Immature natural killer cell (primary cell): ENCODE measurements at regions not wholly inside any gene's neighbourhood (a gene's known extent, or its start where the extent isn't known, plus 50 kb on each side); places are given as distances from the start of the nearest gene placed in this dataset.

Experiments
- DNase-seq, 3 donors: peaks; one replicate each; pipeline ENCODE4 v3.0.0; 2022; ENCODE audit warnings: mixed read lengths in 1 of 3
- H3K27ac Mint-ChIP-seq, 6 donors: one replicate each; pipeline ENCODE4 v1.8.0; 2020; ENCODE audit warnings: mixed read lengths in 6 of 6, mild to moderate bottlenecking in 5 of 6, inconsistent platforms in 4 of 6, moderate library complexity in 3 of 6
- H3K27me3 Mint-ChIP-seq, 3 donors: one replicate each; pipeline ENCODE4 v1.8.0; 2020 to 2021; ENCODE audit warnings: low read depth in 3 of 3, mild to moderate bottlenecking in 3 of 3, mixed read lengths in 3 of 3, moderate library complexity in 3 of 3, inconsistent platforms in 1 of 3
- H3K36me3 Mint-ChIP-seq, 3 donors: one replicate each; pipeline ENCODE4 v1.8.0; 2020; ENCODE audit warnings: mixed read lengths in 3 of 3, inconsistent platforms in 2 of 3, mild to moderate bottlenecking in 2 of 3
- H3K4me1 Mint-ChIP-seq, 2 donors: one replicate each; pipeline ENCODE4 v1.8.0; 2020; ENCODE audit warnings: inconsistent platforms in 2 of 2, mild to moderate bottlenecking in 2 of 2, mixed read lengths in 2 of 2, moderate library complexity in 1 of 2
- H3K4me3 Mint-ChIP-seq, 5 donors: one replicate each; pipeline ENCODE4 v1.8.0; 2020; ENCODE audit warnings: mild to moderate bottlenecking in 5 of 5, mixed read lengths in 5 of 5, inconsistent platforms in 3 of 5, moderate library complexity in 3 of 5
- H3K9me3 Mint-ChIP-seq, 6 donors: one replicate each; pipeline ENCODE4 v1.8.0; 2020; ENCODE audit warnings: mild to moderate bottlenecking in 6 of 6, mixed read lengths in 6 of 6, inconsistent platforms in 4 of 6, moderate library complexity in 3 of 6

DNA sequence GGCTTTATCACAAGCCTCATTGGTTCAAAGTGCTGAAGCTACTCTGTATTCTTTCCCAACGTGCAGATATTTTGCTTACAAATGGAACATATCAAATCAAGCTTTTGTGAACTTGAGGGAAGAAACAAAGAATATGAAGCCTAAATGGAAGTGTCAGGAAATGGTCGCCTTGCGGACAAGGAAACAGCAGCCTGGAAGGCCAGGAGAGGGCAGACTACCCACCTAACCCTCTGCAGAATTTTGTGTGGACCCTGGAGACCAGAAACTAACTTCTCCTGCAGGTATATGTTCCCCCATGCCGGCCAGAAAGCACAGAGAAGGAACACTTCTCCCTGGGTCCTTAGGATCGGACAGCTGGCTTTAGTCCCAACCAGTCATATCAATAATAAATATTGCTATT lies 1425.8 kb downstream of the PCDH7 start:
- Mint-ChIP-seq H3K4me1 (no peaks in the 10 kb centered on the region), H3K27me3 (peaks cover 0 to 3% (median 0%) of the 10 kb centered on the region in 3 donors), H3K27ac (no peak overlapping the region), H3K4me3 (no peak overlapping the region), H3K9me3 (peaks cover 15 to 58% (median 26%) of the 10 kb centered on the region in 6 donors), H3K36me3 (no peaks in the 10 kb centered on the region)
- no peak for DNase-seq

DNA sequence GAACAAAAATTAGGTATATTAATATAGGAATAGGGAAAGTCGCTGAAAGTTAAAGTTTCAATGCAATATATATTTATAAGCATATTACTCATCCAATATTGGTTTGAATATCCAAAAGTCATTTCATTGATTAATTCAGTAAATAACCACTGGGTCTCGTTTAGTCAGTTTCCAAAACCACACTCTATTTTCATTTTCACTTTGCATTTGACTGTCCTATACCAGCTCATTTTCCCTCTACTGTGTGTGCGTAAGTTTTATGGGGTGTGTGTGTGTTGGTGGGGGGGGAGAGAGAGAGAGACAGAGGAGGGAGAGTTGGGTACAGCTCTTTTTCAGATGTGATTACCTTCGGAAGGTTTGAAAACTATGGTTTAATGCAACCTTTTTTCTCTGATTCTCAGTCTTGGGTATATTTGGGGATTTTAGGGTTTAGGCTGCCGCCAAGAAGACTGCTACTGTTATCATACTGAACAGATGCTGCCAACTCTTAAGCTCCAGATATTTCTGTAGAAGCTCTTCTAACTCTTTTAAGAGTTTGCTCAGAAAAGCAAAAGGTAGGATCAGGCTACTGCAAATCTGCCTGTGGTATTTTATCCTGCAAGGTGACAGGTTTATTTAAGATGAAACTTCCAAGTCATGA lies 1427.4 kb downstream of the PCDH7 start:
- Mint-ChIP-seq H3K4me3 (no peak overlapping the region), H3K27me3 (peaks cover 0 to 3% (median 0%) of the 10 kb centered on the region in 3 donors), H3K4me1 (no peaks in the 10 kb centered on the region), H3K27ac (no peak overlapping the region), H3K36me3 (no peaks in the 10 kb centered on the region), H3K9me3 (peaks cover 7 to 48% (median 23%) of the 10 kb centered on the region in 6 donors)
- DNase-seq = no peak

- Mint-ChIP-seq H3K4me3 (no peak overlapping the region), H3K9me3 (peaks cover 8 to 41% (median 21%) of the 10 kb centered on the region in 6 donors), H3K4me1 (no peaks in the 10 kb centered on the region), H3K36me3 (no peaks in the 10 kb centered on the region), H3K27me3 (peaks cover 0 to 3% (median 0%) of the 10 kb centered on the region in 3 donors), H3K27ac (no peak overlapping the region)
- DNase-seq = no peak
Measured at GRCh38 chr4:32148111-32148666, 1428.0 kb downstream of the PCDH7 start.

DNA sequence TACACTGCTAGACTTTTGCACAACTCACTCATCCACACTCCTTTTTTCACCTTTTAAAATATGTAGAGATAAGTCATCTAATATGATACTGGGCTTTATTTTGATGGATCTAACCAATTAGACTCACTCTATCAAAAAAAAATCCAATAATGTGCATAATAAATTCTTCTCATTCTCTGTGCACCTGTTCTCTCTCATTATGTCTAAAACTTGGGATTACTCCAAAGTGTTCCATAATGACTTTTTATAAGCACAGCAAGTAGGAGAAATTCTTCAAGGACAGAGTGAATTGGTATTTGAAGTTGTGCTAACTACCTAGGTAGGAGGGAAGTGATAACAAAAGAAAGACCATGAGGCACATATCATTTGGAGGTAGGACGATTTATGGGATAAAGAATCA lies 1438.8 kb downstream of the PCDH7 start:
- peaks cover 0 to 4% (median 0%) of the 10 kb centered on the region in 3 donors for H3K36me3 Mint-ChIP-seq
- no peaks in the 10 kb centered on the region for H3K4me1 Mint-ChIP-seq
- H3K27ac Mint-ChIP-seq = no peak overlapping the region
- no peak for DNase-seq
- no peak overlapping the region for H3K4me3 Mint-ChIP-seq
- peaks cover 0 to 2% (median 0%) of the 10 kb centered on the region in 3 donors for H3K27me3 Mint-ChIP-seq
- H3K9me3 Mint-ChIP-seq = peaks cover 4 to 43% (median 17%) of the 10 kb centered on the region in 6 donors

GRCh38 chr4:32161392-32161791 lies 1441.2 kb downstream of the PCDH7 start:
- Mint-ChIP-seq H3K36me3 (peaks cover 0 to 4% (median 0%) of the 10 kb centered on the region in 3 donors), H3K27ac (no peak overlapping the region)
- DNase-seq = no peak

GRCh38 chr4:32163125-32163524 lies 1443.0 kb downstream of the PCDH7 start:
- DNase-seq = no peak
- H3K36me3 Mint-ChIP-seq = peaks cover 0 to 4% (median 0%) of the 10 kb centered on the region in 3 donors
- H3K27ac Mint-ChIP-seq = no peak overlapping the region
- no peaks in the 10 kb centered on the region for H3K4me1 Mint-ChIP-seq
- peaks cover 0 to 2% (median 0%) of the 10 kb centered on the region in 3 donors for H3K27me3 Mint-ChIP-seq
- peaks cover 4 to 27% (median 15%) of the 10 kb centered on the region in 6 donors for H3K9me3 Mint-ChIP-seq
- H3K4me3 Mint-ChIP-seq = no peak overlapping the region

More at GRCh38 chr4:32161392-32161791, 1441.2 kb downstream of the PCDH7 start:
- Mint-ChIP-seq H3K4me3 (no peak overlapping the region), H3K27me3 (peaks cover 0 to 2% (median 0%) of the 10 kb centered on the region in 3 donors), H3K4me1 (no peaks in the 10 kb centered on the region), H3K9me3 (peaks cover 0 to 30% (median 14%) of the 10 kb centered on the region in 6 donors)

DNA sequence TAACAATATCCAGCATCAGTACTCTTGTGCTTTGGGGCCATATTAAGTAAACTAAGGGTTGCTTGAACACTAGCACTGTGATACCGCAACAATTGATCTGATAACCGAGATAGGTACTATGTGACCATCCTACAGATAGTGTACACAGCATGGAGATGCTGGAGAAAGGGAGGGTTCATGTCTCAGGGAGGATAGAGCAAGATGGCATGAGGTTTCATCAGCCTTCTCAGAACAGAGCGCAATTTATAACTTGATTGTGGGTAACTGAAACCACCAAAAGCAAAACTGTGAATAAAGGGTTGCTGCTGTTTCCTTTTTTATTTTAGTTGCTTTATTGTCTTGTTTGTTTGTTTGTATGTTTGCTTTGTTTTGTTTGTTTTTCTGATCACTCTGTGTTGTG lies 1449.7 kb downstream of the PCDH7 start:
- no peak for DNase-seq
- Mint-ChIP-seq H3K9me3 (peaks cover 5 to 51% (median 22%) of the 10 kb centered on the region in 6 donors), H3K27me3 (peaks cover 0 to 4% (median 0%) of the 10 kb centered on the region in 3 donors), H3K27ac (no peak overlapping the region), H3K4me3 (no peak overlapping the region), H3K36me3 (no peaks in the 10 kb centered on the region), H3K4me1 (no peaks in the 10 kb centered on the region)

- DNase-seq = no peak
- no peak overlapping the region for H3K27ac Mint-ChIP-seq
- H3K4me3 Mint-ChIP-seq = no peak overlapping the region
- no peaks in the 10 kb centered on the region for H3K4me1 Mint-ChIP-seq
- peaks cover 0 to 4% (median 0%) of the 10 kb centered on the region in 3 donors for H3K27me3 Mint-ChIP-seq
- no peaks in the 10 kb centered on the region for H3K36me3 Mint-ChIP-seq
- H3K9me3 Mint-ChIP-seq = peaks cover 5 to 51% (median 28%) of the 10 kb centered on the region in 6 donors
Measured at GRCh38 chr4:32172086-32172485, 1451.9 kb downstream of the PCDH7 start.

GRCh38 chr4:32172761-32173160 lies 1452.6 kb downstream of the PCDH7 start:
- Mint-ChIP-seq H3K4me3 (no peak overlapping the region), H3K27ac (no peak overlapping the region), H3K4me1 (no peaks in the 10 kb centered on the region), H3K27me3 (peaks cover 0 to 5% (median 0%) of the 10 kb centered on the region in 3 donors), H3K9me3 (peaks cover 2 to 50% (median 28%) of the 10 kb centered on the region in 6 donors), H3K36me3 (no peaks in the 10 kb centered on the region)
- DNase-seq = no peak

GRCh38 chr4:32180086-32180485 lies 1459.9 kb downstream of the PCDH7 start:
- Mint-ChIP-seq H3K4me3 (no peak overlapping the region), H3K4me1 (no peaks in the 10 kb centered on the region), H3K27me3 (peaks cover 0 to 2% (median 1%) of the 10 kb centered on the region in 3 donors), H3K9me3 (peaks cover 11 to 59% (median 28%) of the 10 kb centered on the region in 6 donors), H3K36me3 (no peaks in the 10 kb centered on the region), H3K27ac (no peak overlapping the region)
- no peak for DNase-seq

DNA sequence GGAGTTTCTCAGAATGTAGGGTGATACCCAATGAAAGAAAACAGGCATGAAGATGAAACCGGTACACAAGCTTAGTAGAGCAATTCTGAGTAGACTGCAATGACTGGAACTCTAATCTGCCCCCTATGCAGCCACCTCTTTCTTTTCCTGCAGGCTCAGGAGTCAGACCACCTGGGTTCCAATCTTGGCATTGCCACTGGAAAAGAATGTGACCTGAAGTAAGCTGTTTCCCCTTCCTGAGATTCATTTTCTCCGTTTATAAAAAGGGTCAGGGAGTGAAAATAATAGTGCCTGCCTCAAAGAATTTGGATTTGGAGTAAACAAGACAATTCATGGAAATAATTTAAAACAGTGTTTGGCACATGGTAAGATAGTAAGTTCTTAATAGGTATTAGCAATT lies 1464.0 kb downstream of the PCDH7 start:
- no peak overlapping the region for H3K27ac Mint-ChIP-seq
- no peak overlapping the region for H3K4me3 Mint-ChIP-seq
- H3K9me3 Mint-ChIP-seq = peaks cover 11 to 38% (median 21%) of the 10 kb centered on the region in 6 donors
- no peaks in the 10 kb centered on the region for H3K4me1 Mint-ChIP-seq
- no peak for DNase-seq
- no peaks in the 10 kb centered on the region for H3K36me3 Mint-ChIP-seq
- H3K27me3 Mint-ChIP-seq = peaks cover 0 to 1% (median 0%) of the 10 kb centered on the region in 3 donors

DNA sequence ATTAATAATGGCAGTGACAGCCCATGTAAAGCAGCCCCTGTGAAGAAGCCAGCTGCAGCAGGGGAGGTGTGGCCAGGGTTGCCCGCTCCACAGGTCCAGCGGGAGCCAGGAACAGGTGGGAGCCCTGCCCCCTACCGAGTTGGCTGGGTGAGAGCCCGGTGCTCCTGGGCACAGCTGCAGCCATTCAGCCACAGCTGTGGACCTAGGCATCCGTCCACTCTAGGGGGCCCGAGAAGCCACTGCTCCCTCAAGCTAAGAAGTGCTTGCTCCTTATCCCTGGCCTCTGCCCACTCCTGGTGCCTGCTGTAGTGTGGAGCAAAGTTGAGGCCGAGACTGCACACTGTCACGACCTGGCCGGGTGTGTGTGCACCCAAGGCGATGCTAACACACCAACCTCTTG lies 1469.0 kb downstream of the PCDH7 start:
- peaks cover 0 to 1% (median 0%) of the 10 kb centered on the region in 3 donors for H3K27me3 Mint-ChIP-seq
- peaks cover 6 to 30% (median 19%) of the 10 kb centered on the region in 6 donors for H3K9me3 Mint-ChIP-seq
- no peak overlapping the region for H3K27ac Mint-ChIP-seq
- H3K4me1 Mint-ChIP-seq = no peaks in the 10 kb centered on the region
- no peak overlapping the region for H3K4me3 Mint-ChIP-seq
- H3K36me3 Mint-ChIP-seq = no peaks in the 10 kb centered on the region
- DNase-seq = no peak

- no peak for DNase-seq
- Mint-ChIP-seq H3K27ac (no peak overlapping the region), H3K36me3 (no peaks in the 10 kb centered on the region), H3K4me1 (no peaks in the 10 kb centered on the region), H3K9me3 (peaks cover 6 to 28% (median 19%) of the 10 kb centered on the region in 6 donors), H3K4me3 (no peak overlapping the region), H3K27me3 (peaks cover 0 to 1% (median 0%) of the 10 kb centered on the region in 3 donors)
Measured at GRCh38 chr4:32189788-32190187, 1469.6 kb downstream of the PCDH7 start.

- Mint-ChIP-seq H3K9me3 (peaks cover 4 to 36% (median 25%) of the 10 kb centered on the region in 6 donors), H3K36me3 (no peaks in the 10 kb centered on the region), H3K4me1 (no peaks in the 10 kb centered on the region), H3K4me3 (no peak overlapping the region), H3K27ac (no peak overlapping the region), H3K27me3 (peaks cover 0 to 1% (median 0%) of the 10 kb centered on the region in 3 donors)
- DNase-seq = no peak
Measured at GRCh38 chr4:32191961-32192360, 1471.8 kb downstream of the PCDH7 start.
